Mucosa of descending colon (tissue), 3 donors: ENCODE measurements at regions not wholly inside any gene's neighbourhood (a gene's known extent, or its start where the extent isn't known, plus 50 kb on each side); places are given as distances from the start of the nearest gene placed in this dataset.

Experiments
- ATAC-seq: fragments of 200-7000 bp; cut with Tn5 transposase; one replicate; pipeline ENCODE4 v1.9.1; 2020; ENCODE audit warnings: mild to moderate bottlenecking, moderate library complexity
- DNase-seq, 3 donors: peaks; one replicate each; pipeline ENCODE4 v3.0.0-alpha.2; 2020
- H3K36me3 ChIP-seq: fragments of 200-600 bp; one replicate; pipeline ENCODE4 v1.8.0; 2021; ENCODE audit warnings: low read depth, mild to moderate bottlenecking
- H3K4me1 ChIP-seq: fragments of 200-600 bp; one replicate; pipeline ENCODE4 v1.8.0; 2021; ENCODE audit warnings: low read depth, mild to moderate bottlenecking
- H3K4me3 ChIP-seq: fragments of 200-600 bp; one replicate; pipeline ENCODE4 v1.8.0; 2021; ENCODE audit warnings: mild to moderate bottlenecking
- H3K9me3 ChIP-seq: fragments of 200-600 bp; one replicate; pipeline ENCODE4 v1.8.0; 2021; ENCODE audit warnings: mild to moderate bottlenecking
- CTCF ChIP-seq: fragments of 200-600 bp; IDR thresholded peaks from one replicate; pipeline ENCODE4 v1.8.0; 2022; ENCODE audit warnings: antibody characterized with exemption, mild to moderate bottlenecking
- intact Hi-C, 2 donors: fragments of 100-400 bp; cut with DNase I in 1 of 2; cut with micrococcal nuclease in 1 of 2; formaldehyde crosslinking; loops; one replicate each; pipeline versions ENCODE4 v1.11.0 to v1.11.1; 2022; cut with DNase I, micrococcal nuclease
- donor health status: DM: no; HTN: no; CAD: no; lungs with moderate emphysema.
- donor health status: DM: no; HTN: no; CAD: no.
- donor health status: DM: no; HTN: yes; CAD: no.

- Histone ChIP-seq H3K36me3 (no peaks in the 10 kb centered on the region), H3K9me3 (no peaks in the 10 kb centered on the region), H3K4me3 (no peak overlapping the region), H3K4me1 (no peaks in the 10 kb centered on the region)
- TF ChIP-seq CTCF = no peak
- DNase-seq (no peak), ATAC-seq (no peak)
- intact Hi-C loops = no loop called here
Observed at GRCh38 chr2:51629406-51629805, 597.5 kb upstream of the NRXN1 start.

GRCh38 chr2:51628917-51629316, 597.0 kb upstream of the NRXN1 start:
- no peaks in the 10 kb centered on the region for H3K36me3 ChIP-seq
- no peaks in the 10 kb centered on the region for H3K9me3 ChIP-seq
- H3K4me1 ChIP-seq = no peaks in the 10 kb centered on the region
- TF ChIP-seq CTCF = no peak
- DNase-seq (no peak), ATAC-seq (no peak)
- H3K4me3 ChIP-seq = no peak overlapping the region
- intact Hi-C loops = no loop called here

GRCh38 chr2:51624995-51625394, 593.1 kb upstream of the NRXN1 start:
- DNase-seq = no peak
- Histone ChIP-seq H3K9me3 (no peaks in the 10 kb centered on the region), H3K36me3 (no peaks in the 10 kb centered on the region), H3K4me1 (no peaks in the 10 kb centered on the region), H3K4me3 (no peak overlapping the region)
- no peak for TF ChIP-seq CTCF
- ATAC-seq = no peak
- intact Hi-C loops = no loop called here

- ATAC-seq (no peak), DNase-seq (no peak)
- Histone ChIP-seq H3K9me3 (no peaks in the 10 kb centered on the region), H3K4me3 (no peak overlapping the region), H3K4me1 (no peaks in the 10 kb centered on the region), H3K36me3 (no peaks in the 10 kb centered on the region)
- no peak for TF ChIP-seq CTCF
- intact Hi-C loops = no loop called here
Observed at GRCh38 chr2:51620796-51621195, 588.9 kb upstream of the NRXN1 start.

GRCh38 chr2:51619961-51620360, 588.0 kb upstream of the NRXN1 start:
- DNase-seq (no peak), ATAC-seq (no peak)
- H3K4me1 ChIP-seq = no peaks in the 10 kb centered on the region
- peaks cover 6% of the 10 kb centered on the region for H3K9me3 ChIP-seq
- intact Hi-C loops = no loop called here
- no peak overlapping the region for H3K4me3 ChIP-seq
- H3K36me3 ChIP-seq = no peaks in the 10 kb centered on the region
- TF ChIP-seq CTCF = no peak

- Histone ChIP-seq H3K9me3 (peaks cover 29% of the 10 kb centered on the region), H3K4me1 (no peaks in the 10 kb centered on the region), H3K36me3 (no peaks in the 10 kb centered on the region), H3K4me3 (no peak overlapping the region)
- ATAC-seq = no peak
- intact Hi-C loops = no loop called here
- no peak for TF ChIP-seq CTCF
- DNase-seq = no peak
Observed at GRCh38 chr2:51612387-51612786, 580.5 kb upstream of the NRXN1 start.
